ENCODE measurements at regions not wholly inside any gene's neighbourhood (a gene's known extent, or its start where the extent isn't known, plus 50 kb on each side); places are given as distances from the start of the nearest gene placed in this dataset.

- no peaks in the 10 kb centered on the region for H4K20me1 ChIP-seq (ENCODE audit: insufficient read depth, low read length)
- H3K79me2 ChIP-seq (ENCODE audit: insufficient read depth, low read length) = no peaks in the 10 kb centered on the region
- H3K4me3 ChIP-seq (replicated peaks in 1 of 3; ENCODE audit: insufficient read depth in 1 of 3, low read depth in 2 of 3, low read length in 3 of 3) = no peak overlapping the region
- no TSS peak for BruUV-seq (replicated peaks)
- H3K4me2 ChIP-seq (ENCODE audit: low read depth, low read length) = no peak overlapping the region
- no peak overlapping the region for H3K9ac ChIP-seq (ENCODE audit: insufficient read depth, low read depth, low read length)
- no peak for FAIRE-seq
- CTCF ChIA-PET (ENCODE audit: low intra/inter-chr PET ratio, low total read pairs) = no interaction called here
- intact Hi-C loops (cut with micrococcal nuclease; ENCODE audit: unreplicated experiment) (no loop called here), in situ Hi-C loops (cut with HindIII; ENCODE audit: extremely low pct_ligation_motif_present, low pct_unique_long_range_greater_than_20kb) (no loop called here)
- H2AFZ ChIP-seq (ENCODE audit: low read length) = no peak overlapping the region
- no peaks in the 10 kb centered on the region for H3K36me3 ChIP-seq (replicated peaks in 1 of 2; ENCODE audit: control insufficient read depth in 1 of 2, insufficient read depth in 2 of 2, low read length in 2 of 2)
- DNase-seq (ENCODE audit: low spot score) = no peak
- no peaks in the 10 kb centered on the region for H3K9me3 ChIP-seq (ENCODE audit: low read length)
- H3K27me3 ChIP-seq (ENCODE audit: control insufficient read depth in 1 of 2, insufficient read depth in 2 of 2, low read length in 2 of 2) = no peaks in the 10 kb centered on the region
- ATAC-seq = no peak
- no peak overlapping the region for H3K27ac ChIP-seq (ENCODE audit: extremely low read length, insufficient read depth, low read length)
- 5% methylated on average over 7 of the region's 11 CpGs for WGBS (ENCODE audit: low lambda C conversion rate)
- H3K4me1 ChIP-seq (ENCODE audit: insufficient read depth, low read length) = no peaks in the 10 kb centered on the region
- POLR2A ChIA-PET = no interaction called here
- TF ChIP-seq ATRX (CRISPR knock-in tag; IDR thresholded peaks at IDR 0.05; ENCODE audit: borderline replicate concordance) = no peak
- no peak for TF ChIP-seq NFYB (CRISPR knock-in tag; IDR thresholded peaks at IDR 0.05)
- no peak for TF ChIP-seq ZNF7 (CRISPR knock-in tag; IDR thresholded peaks at IDR 0.05)
- TF ChIP-seq ZNF660 (CRISPR knock-in tag; IDR thresholded peaks at IDR 0.05; ENCODE audit: borderline replicate concordance, low read depth) = no peak
- no peak for TF ChIP-seq SMC3 (IDR thresholded peaks at IDR 0.05; ENCODE audit: low read length)
- no peak for TF ChIP-seq TOPORS (CRISPR knock-in tag; IDR thresholded peaks at IDR 0.05)
- TF ChIP-seq TERF1 (CRISPR knock-in tag; IDR thresholded peaks at IDR 0.05) = no peak
- TF ChIP-seq IKZF5 (CRISPR knock-in tag; IDR thresholded peaks at IDR 0.05) = no peak
- no peak for TF ChIP-seq KMT2A (CRISPR knock-in tag; IDR thresholded peaks at IDR 0.05)
- TF ChIP-seq ZNF451 (CRISPR knock-in tag; IDR thresholded peaks at IDR 0.05) = no peak
- no peak for TF ChIP-seq HMGXB4 (CRISPR knock-in tag; IDR thresholded peaks at IDR 0.05; ENCODE audit: borderline replicate concordance in 1 of 2, low read depth in 1 of 2)
- no peak for TF ChIP-seq ETV6 (CRISPR knock-in tag; conservative IDR thresholded peaks at IDR 0.05)
- no peak for TF ChIP-seq RAD51 (IDR thresholded peaks at IDR 0.05; ENCODE audit: borderline replicate concordance)
- no peak for TF ChIP-seq ZNF317 (CRISPR knock-in tag; IDR thresholded peaks at IDR 0.05)
- no peak for TF ChIP-seq NCOR1 (IDR thresholded peaks at IDR 0.05; ENCODE audit: borderline replicate concordance, low read length)
- TF ChIP-seq ZNF724P (CRISPR knock-in tag; IDR thresholded peaks at IDR 0.05; ENCODE audit: borderline replicate concordance) = no peak
- TF ChIP-seq ATM (IDR thresholded peaks at IDR 0.05; ENCODE audit: borderline replicate concordance) = no peak
- no peak for TF ChIP-seq SUZ12 (IDR thresholded peaks at IDR 0.05; ENCODE audit: low read depth, low read length)
- no peak for TF ChIP-seq FOXA1 (IDR thresholded peaks at IDR 0.05)
- TF ChIP-seq FOXA1 (CRISPR knock-in tag; IDR thresholded peaks at IDR 0.05) = no peak
- no peak for TF ChIP-seq TAF15 (IDR thresholded peaks at IDR 0.05; ENCODE audit: low read depth, low read length, poor library complexity, severe bottlenecking)
These were observed 160.0 kb upstream of the NCAM1 start for GRCh38 chr11:112801025-112801816.

Data from HepG2 (cell line).